Fibroblast of the conjunctiva (primary cell): ENCODE measurements at regions not wholly inside any gene's neighbourhood (a gene's known extent, or its start where the extent isn't known, plus 50 kb on each side); places are given as distances from the start of the nearest gene placed in this dataset.

Source experiments
- DNase-seq: peaks from one replicate; pipeline ENCODE4 v3.0.0-alpha.2; 2010; ENCODE audit warnings: low read depth

DNA sequence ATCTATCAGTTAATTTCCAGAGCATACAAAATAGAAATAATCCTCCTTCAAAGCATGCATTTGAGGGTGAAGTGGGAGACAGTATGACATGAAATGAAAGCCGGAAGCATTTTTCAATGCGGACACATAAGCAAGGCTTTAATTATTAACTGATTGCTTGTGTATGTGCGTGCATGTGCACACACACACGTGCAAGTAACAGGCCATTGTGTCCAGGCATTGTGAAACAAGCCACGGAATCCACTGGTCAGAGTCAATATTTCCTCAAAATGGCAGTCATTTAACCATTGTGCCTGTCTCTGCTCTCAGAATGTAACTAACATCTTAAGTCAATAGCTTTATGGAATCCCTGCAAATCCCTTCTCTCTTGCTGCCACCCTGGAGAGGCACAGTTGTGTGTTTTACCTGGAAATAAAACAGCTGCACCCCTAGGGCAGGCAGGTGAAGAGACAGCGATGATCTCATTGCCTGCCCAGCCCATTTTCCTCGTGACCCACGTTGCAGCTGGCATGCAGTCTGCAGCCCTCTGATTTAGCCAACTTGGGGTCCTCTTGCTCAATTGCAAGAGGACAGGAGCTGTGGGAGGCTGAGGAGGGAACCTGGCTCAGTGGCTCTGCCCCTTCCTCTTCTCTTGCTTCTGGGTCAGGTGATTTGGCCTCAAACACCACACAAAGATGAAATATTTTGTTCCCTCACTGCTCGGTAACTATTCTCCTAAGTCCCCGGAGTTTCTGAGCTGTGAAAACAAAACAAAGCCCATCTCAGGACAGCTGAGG lies 500.9 kb upstream of the ZMIZ1 start:
- no peak for DNase-seq

DNA sequence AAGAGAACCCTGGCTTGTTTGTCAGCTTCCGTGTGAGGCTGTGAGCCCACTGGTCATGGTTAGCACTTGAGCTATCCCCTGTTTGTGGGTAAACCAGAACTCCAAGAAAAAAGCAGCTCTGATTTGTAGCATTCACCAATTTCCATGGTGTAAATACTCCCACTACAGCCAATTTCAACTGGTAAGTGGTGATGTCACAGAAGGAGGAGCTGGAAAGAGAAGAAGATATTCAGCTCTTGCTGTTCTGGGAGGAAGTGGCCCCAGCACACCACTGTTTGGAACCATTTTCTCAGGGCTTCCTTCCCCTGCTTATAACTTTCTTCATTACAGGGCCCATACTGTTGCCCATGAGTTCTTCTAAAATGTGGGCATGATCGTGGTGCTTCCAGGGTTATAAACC lies 500.1 kb upstream of the ZMIZ1 start:
- DNase-seq: no peak

DNA sequence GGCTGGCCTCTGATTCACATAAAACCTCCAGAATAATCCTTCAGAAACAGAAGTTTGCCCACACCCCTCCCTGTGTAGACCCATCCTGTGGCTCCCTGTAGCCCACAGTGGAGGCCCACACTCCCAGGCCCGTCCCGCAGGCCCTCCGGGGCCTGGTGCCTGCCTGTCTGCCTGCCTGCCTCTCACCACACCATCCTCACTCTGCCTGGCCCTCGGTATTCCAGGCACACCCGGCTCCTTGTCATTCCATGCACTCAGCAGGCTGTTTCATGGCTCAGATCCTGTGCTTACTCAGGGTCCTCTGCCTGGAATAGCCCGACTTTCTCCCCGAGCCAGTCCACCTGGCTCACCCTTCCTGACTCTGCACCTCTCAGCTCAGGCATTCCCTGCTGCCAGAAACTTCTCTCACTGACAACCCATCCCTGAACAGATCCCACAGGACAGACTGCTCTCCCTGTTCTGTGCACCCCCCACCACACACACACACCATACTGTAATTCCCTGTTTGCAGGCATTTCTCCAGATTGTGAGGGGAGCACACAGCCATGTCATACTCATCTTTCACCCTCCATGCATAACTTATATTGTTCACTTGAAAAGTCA lies 498.0 kb upstream of the ZMIZ1 start:
- DNase-seq: no peak

DNA sequence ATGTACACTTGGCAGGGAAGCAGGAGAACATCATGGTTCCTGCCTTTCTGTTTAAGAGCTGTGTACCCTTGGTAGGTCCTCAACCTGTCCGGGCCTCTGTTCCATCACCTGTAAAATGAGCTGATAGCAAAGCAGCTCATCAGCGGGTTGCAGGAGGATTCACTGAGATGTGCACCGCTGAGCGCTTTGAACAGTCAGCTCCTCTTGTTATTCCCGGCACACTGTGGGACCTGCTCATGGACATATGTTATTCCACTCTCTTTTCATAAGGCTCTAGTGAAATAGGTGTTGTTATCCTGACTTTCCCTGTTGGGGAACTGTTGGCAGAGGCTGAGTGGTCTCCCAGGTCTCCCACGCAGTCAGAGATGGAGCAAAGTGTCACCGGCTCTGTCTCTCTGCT lies 497.5 kb upstream of the ZMIZ1 start:
- DNase-seq: no peak

DNA sequence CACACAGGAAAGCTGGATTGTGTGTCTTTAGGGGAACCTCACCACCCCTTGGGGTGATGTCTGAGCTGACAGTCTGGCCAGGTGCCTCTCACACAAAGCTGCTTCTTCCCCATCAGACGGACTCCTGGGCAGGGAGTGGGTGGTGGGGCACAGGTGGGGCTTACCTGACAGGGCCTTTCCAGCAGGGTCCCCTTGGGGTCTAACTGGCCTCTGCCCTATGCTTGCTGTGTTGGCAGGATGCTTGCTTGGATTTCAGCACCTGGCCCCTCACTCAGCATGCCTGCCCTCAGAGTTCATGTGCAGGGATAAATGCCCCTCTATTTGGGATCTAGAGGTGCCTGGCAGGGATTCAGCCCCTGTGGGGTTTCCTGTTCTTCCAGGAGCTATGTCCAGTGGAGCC lies 496.9 kb upstream of the ZMIZ1 start:
- DNase-seq: no peak

DNA sequence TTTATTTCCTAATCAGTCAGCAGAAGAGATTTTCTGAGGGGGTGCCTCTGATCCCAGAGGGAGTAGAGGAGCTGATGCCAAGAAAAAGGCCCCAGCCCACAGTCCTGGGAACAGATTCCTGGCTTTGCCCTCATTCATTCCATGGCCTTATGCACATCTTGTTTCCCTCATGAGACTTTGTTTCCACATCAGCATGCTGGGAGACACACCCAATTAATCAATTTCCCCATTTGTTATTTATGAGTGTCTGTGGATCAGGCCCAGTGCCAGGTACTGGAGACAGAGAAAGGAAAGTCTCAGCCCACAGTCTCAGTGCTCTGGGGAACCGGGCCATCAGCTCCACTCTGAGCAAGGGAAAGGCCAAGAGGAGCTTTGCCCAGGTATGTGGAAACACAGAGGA lies 496.2 kb upstream of the ZMIZ1 start:
- DNase-seq: no peak

DNA sequence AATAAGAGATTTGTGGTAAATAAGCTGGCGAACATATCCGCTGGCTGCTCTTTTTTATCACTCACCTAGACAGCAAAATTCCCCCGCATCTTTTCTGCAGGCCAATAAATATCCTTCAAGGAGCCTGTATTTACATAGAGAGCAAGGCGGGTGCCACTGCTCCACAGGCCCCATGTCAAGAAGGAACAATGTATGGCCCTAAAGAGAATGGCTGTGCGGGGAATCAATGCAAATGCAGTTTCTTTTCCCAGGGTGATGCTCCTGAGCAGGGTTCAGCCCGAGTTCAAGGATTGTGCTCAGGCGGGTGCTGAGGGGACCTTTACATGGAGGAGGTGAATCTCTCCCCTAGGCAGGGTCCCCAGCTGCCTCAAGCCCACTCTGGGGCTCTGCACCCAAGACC lies 494.2 kb upstream of the ZMIZ1 start:
- DNase-seq: no peak

DNA sequence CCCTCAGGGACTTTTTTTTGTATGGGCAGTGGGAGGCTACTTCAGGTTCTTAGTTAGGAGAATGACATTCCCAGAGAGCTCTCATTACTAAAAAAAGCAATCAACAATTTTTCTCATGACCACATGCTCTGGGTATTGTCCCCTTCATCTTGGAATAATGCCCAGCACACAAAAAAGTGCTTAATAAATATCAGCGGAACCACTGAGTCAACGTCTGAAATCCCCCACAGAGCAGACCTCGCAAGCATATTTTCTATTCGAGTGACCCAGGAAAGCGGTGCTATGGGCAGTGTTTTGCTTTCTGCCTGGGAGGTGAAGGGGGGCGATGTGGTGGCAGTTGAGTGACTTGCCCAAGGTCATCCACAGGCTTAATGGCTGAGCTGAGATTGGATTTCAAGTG lies 493.4 kb upstream of the ZMIZ1 start:
- no peak for DNase-seq

DNA sequence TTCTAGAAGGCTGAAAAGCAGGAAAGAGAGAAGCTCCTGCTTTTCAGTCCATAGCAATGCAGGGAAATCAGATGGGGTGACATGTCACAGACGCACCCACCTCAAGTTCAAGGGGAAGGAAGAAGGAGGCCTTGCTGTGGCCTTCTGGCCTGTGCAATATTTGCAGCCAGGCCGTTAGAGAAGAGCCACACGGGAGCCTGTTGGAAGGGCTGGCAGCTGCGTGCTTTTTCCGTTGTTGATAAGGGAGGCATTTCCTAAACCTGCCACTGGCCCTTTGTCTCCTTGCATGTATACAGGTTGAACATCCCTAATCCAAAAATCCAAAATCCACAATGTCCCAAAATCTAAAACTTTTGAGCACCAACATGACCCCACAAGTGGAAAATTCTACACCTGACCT lies 492.5 kb upstream of the ZMIZ1 start:
- no peak for DNase-seq

DNA sequence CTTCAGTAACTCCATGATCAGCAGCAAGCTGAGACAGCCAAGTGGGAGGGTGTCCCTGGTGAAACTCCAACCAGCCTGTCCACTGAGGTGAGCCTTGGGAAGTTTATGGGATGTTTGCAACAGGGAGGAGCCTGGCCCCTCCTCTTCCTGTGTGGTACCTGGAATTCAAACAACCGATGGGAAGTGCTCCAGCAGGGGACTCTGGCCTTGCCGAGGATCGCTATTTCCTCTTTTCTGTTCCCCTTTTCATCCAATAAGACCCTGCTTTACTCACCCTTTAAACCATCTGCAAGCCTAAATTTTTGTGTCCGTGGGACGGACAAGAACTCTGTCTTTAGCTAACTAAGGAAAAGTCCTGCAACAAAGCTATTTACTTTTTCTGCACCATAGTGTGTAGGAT lies 491.1 kb upstream of the ZMIZ1 start:
- no peak for DNase-seq

DNA sequence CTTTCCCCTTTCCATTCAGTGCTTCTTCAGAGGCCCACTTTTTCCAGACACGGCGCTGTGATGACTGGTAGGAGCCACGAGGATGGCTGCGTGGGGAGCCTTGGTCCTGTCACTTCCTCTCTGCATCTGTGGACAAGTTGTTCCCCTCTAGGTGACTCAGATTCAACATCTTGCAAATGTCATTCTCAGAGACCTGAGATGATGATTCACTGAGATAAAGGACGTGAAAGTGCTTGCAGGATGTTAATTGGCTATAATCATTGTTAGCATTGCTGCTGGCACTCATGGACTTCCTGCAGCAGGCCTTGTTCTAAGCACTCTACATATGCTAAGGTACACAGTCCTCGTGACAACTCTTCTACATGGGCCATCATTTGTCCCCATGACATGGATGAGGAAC lies 489.8 kb upstream of the ZMIZ1 start:
- no peak for DNase-seq

DNA sequence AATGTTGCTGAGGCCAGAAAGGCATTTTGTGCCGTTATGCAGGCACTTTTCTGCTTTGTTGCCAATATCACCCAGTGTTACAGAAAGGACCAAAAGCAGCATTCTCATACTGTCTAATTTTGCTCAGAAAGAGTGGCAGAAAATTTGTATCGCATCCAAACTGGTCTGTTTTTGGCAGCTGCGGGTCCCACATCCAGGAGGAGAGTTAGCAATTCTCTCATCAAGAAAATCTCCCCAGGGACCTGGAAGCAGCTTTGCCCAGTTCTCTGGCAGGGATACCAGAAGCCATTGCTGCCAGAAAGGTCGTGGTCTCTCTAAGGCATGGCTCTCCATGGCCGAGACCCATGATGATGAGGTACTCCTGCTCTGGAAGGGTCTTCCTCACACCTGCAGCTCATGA lies 489.2 kb upstream of the ZMIZ1 start:
- no peak for DNase-seq

DNA sequence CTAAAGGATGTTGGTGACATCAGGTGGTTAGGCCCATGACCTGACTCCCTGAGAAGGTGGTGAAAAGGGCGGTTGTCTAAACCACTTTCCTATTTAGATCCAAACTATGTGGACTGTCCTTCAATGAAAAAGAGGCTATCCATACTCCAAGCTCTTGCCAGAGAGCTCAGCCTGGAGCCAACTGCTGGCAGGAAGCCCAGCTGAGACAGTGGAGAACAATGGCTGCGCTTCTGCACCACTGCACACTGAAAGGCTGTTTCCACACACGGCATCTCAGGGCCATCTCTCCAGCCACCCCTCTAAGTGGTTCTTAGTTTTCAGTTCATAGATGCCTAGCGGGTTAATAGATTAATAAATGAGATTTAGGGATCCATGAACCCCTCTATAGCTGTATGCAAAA lies 488.8 kb upstream of the ZMIZ1 start:
- DNase-seq: no peak

DNA sequence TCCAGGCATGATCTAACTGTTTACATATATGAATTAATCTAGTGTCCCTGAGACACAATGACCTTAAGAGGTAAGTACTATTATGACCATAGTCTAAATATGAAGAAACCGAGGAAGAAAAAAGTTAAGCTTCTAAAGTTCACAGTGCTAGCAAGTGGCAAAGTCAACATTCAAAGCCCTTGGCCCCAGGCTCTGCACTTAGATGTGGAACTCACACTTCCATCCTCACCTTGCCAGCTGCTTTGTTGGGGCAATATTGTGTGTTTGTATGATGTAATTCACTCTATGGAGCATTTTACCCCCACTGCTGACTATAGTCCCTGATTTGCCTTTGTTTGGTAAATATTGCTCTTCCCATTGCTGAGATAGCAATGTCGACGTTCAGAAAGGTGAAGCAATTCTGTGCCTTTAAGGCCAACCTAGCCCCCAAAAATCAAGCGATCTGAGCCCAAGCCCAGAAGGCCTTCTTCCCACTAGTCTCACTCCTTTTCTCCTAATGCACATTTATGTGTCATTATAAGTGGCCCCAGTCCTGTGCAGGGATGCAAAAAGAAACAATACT lies 487.6 kb upstream of the ZMIZ1 start:
- no peak for DNase-seq

DNA sequence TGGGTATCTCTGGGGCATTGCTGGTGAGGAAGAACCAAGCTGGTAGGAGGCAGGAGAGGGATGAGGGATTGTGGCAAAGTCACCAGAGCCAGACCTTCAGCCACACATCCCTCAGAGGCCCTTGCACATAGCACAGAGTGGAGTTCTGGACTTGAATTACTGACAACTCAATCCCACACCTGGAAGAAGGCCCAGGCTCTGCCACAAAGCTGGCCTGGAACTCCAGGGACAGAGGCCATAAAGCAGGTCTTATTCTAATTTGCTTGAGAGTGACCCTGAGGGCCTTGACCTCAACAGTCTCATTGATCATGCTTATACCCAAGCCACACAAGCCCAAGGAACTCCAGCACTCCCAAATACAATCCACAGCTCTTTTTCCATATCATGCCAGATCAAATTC lies 486.2 kb upstream of the ZMIZ1 start:
- no peak for DNase-seq

DNA sequence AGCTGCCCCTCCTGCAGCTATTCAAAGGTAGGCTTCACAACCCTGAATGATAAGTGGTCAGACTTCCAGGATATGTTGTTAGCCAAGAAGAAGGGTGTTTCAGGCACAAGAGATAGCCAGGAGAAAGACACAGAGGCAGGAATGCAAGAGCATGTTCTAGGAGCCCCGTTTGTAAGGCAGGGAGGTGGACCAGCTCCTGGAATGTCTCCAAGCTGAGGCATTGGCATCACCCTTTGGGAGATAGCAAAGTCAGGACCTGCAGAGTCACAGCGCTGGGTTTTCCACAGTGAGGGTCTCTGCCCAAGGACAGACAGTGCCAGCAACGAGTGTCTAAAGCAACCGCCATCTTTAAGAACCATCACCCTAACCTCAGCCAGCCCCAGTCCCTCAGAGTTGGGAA lies 484.5 kb upstream of the ZMIZ1 start:
- no peak for DNase-seq

DNA sequence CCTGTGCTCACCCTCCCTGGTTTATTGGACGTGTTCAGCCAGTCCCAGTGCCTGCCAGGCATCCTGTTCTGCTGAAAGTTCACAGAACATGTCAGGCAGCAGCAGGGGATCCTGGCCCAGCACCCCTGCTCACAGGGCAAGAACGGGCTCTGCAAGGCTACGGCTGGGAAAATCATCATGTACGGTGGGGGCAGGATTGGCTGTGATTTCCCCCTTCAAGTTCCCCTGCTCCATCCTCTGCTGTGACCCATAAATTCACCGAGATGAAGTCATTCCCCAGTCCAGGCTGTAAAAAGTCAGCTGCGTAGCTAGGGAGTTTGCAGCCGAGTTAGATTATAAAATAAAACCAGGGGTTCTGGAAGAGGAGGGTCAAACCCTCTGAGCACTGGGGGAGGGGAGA lies 484.1 kb upstream of the ZMIZ1 start:
- DNase-seq: no peak

DNA sequence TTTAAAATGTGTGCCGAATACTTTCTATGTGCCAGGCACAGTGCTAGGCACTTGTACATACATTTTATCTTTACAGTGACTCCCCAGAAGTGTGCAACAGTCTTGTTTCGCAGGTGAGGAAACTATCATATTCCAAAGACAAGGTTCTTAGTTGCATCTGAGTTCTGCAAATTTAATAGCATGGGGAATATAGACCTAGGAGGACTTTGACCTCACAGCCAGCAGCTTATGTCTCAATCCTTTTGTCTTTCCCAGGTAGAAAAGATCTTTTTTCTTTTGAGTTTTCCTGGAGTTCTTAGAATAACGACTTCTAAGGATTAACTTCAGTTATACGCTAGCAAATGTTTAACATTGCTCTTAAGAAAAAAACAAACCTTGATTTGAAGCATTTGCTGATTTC lies 482.8 kb upstream of the ZMIZ1 start:
- no peak for DNase-seq

DNA sequence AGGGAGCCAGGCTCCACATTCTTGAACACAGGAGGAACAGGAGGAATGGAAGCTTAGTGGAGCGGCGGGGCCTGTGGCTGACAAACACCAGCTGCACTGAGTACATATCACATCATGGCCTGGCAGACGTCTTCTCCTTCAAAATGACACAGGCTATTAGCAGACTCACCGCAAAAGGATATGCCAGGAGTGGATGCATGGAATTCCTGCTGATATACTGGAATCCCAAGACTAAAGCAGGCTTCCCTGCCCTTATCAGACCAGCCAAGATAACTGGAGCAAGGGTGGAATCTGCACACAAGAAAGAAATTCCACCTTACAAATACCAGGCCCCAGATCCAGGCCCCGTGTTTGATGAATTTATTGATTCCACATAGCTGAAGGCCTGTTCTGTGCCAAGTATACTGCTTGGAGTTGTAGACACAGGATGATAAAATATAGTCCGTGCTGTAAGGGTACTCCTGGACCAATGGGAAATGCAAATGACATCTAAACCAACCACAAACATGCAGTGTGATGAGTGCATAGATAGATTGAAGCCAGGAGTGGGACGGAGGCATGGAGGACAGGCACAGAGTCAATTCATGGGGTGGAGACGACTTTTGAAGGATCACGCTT lies 480.5 kb upstream of the ZMIZ1 start:
- DNase-seq: no peak

DNA sequence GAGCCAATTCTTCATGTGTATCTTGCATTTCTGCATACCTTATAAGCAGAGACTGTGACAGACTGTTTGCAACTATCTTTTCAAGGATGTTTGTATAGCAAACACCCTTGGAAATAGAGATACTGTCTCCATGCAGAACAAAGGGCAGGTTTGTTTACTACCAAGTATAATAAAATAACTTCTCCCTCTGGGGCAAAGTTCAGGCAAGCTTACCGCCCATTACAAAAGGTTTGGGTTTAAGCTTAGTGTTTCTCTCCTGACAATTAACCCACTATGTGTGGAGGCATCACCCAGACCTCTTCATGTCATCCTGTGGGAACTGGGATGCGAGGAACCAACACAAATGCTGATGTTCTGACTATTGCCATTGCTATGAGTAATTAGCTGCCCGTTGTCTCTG lies 479.1 kb upstream of the ZMIZ1 start:
- no peak for DNase-seq

DNA sequence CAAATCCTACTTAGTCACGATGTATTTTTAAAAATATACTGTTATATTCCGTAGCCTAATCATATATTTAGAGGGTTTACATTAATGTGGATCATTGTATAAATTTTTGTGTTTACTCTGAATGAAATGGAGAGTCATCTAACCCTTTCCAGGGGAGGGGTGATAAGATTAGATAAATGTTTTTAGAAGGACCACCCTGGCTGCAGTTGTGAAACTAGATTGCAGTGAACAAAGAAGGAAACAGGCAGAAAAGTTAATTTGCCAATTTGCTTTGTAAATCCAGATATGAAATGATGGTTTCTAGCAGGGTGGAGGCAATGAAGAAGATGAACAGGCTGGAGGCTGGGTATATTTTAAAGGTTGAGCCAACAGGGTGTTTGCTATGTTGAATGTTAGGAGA lies 477.7 kb upstream of the ZMIZ1 start:
- no peak for DNase-seq

DNA sequence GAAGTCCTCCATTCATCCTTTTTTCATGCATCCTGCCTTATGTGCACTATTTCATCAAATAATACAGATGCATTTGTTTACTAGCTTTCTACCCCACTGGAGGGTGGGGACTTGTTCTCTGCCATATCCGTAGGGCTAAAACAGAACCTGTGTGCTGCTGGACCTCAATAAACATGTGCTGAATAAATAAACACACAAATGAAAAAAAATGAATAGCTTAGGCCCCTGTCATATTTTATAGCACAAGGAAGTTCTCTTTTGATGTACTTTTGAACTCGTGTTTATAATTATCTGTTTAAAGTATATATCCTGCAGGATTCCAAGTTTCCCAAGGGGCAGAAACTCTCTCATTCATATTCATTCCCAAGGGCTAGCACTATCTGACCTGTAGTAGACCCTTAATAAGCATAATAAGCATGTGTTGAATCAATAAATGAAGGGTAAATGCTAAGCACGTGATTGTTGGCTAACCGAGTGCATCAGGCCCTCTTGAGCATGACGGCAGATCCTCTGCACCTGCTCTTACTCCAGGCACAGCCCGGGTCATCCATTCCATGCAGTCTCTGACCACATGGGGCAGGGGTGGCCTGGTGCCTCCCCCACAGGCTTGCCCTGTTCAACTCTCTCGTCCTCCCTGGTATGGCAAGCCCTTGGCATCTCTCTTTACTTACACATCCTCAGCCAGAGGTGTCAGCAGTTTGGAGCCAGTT lies 474.1 kb upstream of the ZMIZ1 start:
- DNase-seq: no peak

DNA sequence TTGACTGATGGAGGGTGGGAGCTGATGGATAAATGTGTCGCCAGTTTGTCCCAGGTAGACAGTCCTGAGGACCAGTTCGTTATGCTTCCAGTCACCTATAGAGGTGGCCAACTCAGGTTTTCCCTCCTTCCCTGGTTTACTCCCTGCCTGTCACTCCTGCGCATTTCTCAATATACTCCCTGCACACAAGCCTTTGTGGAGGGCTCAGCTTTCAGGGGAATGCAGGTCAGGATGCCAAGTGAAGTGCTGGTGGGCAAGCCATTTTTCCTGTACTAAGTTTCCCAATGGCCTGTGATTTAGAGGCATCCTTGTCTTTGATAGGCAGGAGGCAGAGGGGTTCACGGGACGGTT lies 473.5 kb upstream of the ZMIZ1 start:
- DNase-seq: no peak
